ENCODE measurements at regions not wholly inside any gene's neighbourhood (a gene's known extent, or its start where the extent isn't known, plus 50 kb on each side); places are given as distances from the start of the nearest gene placed in this dataset.

GRCh38 chr2:23020659-23021058 lies 364.3 kb upstream of the KLHL29 start:
- no peak overlapping the region for H3K27ac ChIP-seq
- H3K4me3 ChIP-seq, result no peak overlapping the region
- no peaks in the 10 kb centered on the region for H4K20me1 ChIP-seq (ENCODE audit: low read depth)
- H3K27me3 Mint-ChIP-seq (ENCODE audit: insufficient read depth, low read depth), result peaks cover 5% of the 10 kb centered on the region
- H3K36me3 ChIP-seq, result no peaks in the 10 kb centered on the region
- no peak for DNase-seq (ENCODE audit: low spot score)
- H3K79me2 ChIP-seq (ENCODE audit: low read depth), result no peaks in the 10 kb centered on the region
- H3K9ac ChIP-seq, result no peak overlapping the region
- no peak overlapping the region for H2AFZ ChIP-seq (replicated peaks)
- H3K9me3 Mint-ChIP-seq, result no peaks in the 10 kb centered on the region
- no peak overlapping the region for H3K4me3 Mint-ChIP-seq
- H3K4me1 Mint-ChIP-seq, result peaks cover 29% of the 10 kb centered on the region
- no peaks in the 10 kb centered on the region for H3K9me3 ChIP-seq (ENCODE audit: low read depth)
- no peaks in the 10 kb centered on the region for H3K27me3 ChIP-seq
- peaks cover 14% of the 10 kb centered on the region for H3K4me1 ChIP-seq
- TF ChIP-seq EZH2 (IDR thresholded peaks at IDR 0.05), result no peak
- no peak for TF ChIP-seq EZH2phosphoT487 (IDR thresholded peaks at IDR 0.05)
- TF ChIP-seq, protein P1, sequence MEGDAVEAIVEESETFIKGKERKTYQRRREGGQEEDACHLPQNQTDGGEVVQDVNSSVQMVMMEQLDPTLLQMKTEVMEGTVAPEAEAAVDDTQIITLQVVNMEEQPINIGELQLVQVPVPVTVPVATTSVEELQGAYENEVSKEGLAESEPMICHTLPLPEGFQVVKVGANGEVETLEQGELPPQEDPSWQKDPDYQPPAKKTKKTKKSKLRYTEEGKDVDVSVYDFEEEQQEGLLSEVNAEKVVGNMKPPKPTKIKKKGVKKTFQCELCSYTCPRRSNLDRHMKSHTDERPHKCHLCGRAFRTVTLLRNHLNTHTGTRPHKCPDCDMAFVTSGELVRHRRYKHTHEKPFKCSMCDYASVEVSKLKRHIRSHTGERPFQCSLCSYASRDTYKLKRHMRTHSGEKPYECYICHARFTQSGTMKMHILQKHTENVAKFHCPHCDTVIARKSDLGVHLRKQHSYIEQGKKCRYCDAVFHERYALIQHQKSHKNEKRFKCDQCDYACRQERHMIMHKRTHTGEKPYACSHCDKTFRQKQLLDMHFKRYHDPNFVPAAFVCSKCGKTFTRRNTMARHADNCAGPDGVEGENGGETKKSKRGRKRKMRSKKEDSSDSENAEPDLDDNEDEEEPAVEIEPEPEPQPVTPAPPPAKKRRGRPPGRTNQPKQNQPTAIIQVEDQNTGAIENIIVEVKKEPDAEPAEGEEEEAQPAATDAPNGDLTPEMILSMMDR (IDR thresholded peaks at IDR 0.05), result no peak
- H3F3A ChIP-seq (ENCODE audit: low read depth), result no peaks in the 10 kb centered on the region
- peak overlapping the region; percentile 24 for H3K27ac Mint-ChIP-seq
- H3K4me2 ChIP-seq, result no peak overlapping the region
- H3K36me3 Mint-ChIP-seq, result no peaks in the 10 kb centered on the region

GRCh38 chr2:23021311-23022120 lies 363.5 kb upstream of the KLHL29 start:
- Mint-ChIP-seq H3K4me1 (peaks cover 29% of the 10 kb centered on the region), H3K9me3 (no peaks in the 10 kb centered on the region), H3K4me3 (no peak overlapping the region), H3K36me3 (no peaks in the 10 kb centered on the region), H3K27me3 (ENCODE audit: insufficient read depth, low read depth) (peaks cover 8% of the 10 kb centered on the region), H3K27ac (no peak overlapping the region)
- Histone ChIP-seq H2AFZ (replicated peaks) (no peak overlapping the region), H3K79me2 (ENCODE audit: low read depth) (no peaks in the 10 kb centered on the region), H3K4me2 (no peak overlapping the region), H3F3A (ENCODE audit: low read depth) (no peaks in the 10 kb centered on the region), H4K20me1 (ENCODE audit: low read depth) (no peaks in the 10 kb centered on the region), H3K27ac (no peak overlapping the region), H3K9ac (no peak overlapping the region), H3K4me3 (no peak overlapping the region), H3K27me3 (no peaks in the 10 kb centered on the region), H3K4me1 (peaks cover 12% of the 10 kb centered on the region), H3K36me3 (no peaks in the 10 kb centered on the region), H3K9me3 (ENCODE audit: low read depth) (no peaks in the 10 kb centered on the region)
- no peak for DNase-seq (ENCODE audit: low spot score)
- TF ChIP-seq, protein P1 (IDR thresholded peaks at IDR 0.05), result no peak
- TF ChIP-seq EZH2 (IDR thresholded peaks at IDR 0.05) (no peak), EZH2phosphoT487 (IDR thresholded peaks at IDR 0.05) (no peak)

GRCh38 chr2:23023722-23024121 lies 361.3 kb upstream of the KLHL29 start:
- Histone ChIP-seq H2AFZ (replicated peaks) (no peak overlapping the region), H3K9me3 (ENCODE audit: low read depth) (no peaks in the 10 kb centered on the region), H3F3A (ENCODE audit: low read depth) (no peaks in the 10 kb centered on the region), H3K4me1 (peaks cover 14% of the 10 kb centered on the region), H3K9ac (no peak overlapping the region), H3K4me3 (no peak overlapping the region), H3K4me2 (no peak overlapping the region), H3K36me3 (no peaks in the 10 kb centered on the region), H4K20me1 (ENCODE audit: low read depth) (no peaks in the 10 kb centered on the region), H3K27me3 (no peaks in the 10 kb centered on the region), H3K79me2 (ENCODE audit: low read depth) (no peaks in the 10 kb centered on the region), H3K27ac (no peak overlapping the region)
- Mint-ChIP-seq H3K27me3 (ENCODE audit: insufficient read depth, low read depth) (peaks cover 8% of the 10 kb centered on the region), H3K4me3 (no peak overlapping the region), H3K36me3 (no peaks in the 10 kb centered on the region), H3K4me1 (peaks cover 37% of the 10 kb centered on the region), H3K9me3 (no peaks in the 10 kb centered on the region), H3K27ac (no peak overlapping the region)
- TF ChIP-seq, protein P1 (IDR thresholded peaks at IDR 0.05), result no peak
- no peak for TF ChIP-seq EZH2phosphoT487 (IDR thresholded peaks at IDR 0.05)
- no peak for TF ChIP-seq EZH2 (IDR thresholded peaks at IDR 0.05)
- DNase-seq (ENCODE audit: low spot score), result no peak
